ENCODE measurements at regions not wholly inside any gene's neighbourhood (a gene's known extent, or its start where the extent isn't known, plus 50 kb on each side); places are given as distances from the start of the nearest gene placed in this dataset.
"Not testable (repeated sequence)": the region's sequence is repeated elsewhere in the genome, so short reads cannot be mapped to it uniquely, and the experiment has no call there.

- DNase-seq (ENCODE audit: low read depth in 2 of 3, low spot score in 2 of 3): not testable (repeated sequence)
These were observed 106.6 kb upstream of the SEC22B start for GRCh38 chr1:120282744-120283464.

GRCh38 chr1:120278259-120278610, 101.9 kb upstream of the SEC22B start:
- DNase-seq (ENCODE audit: low read depth in 2 of 3, low spot score in 2 of 3): not testable (repeated sequence)

GRCh38 chr1:120277428-120278258, 101.3 kb upstream of the SEC22B start:
- not testable (repeated sequence) for DNase-seq (ENCODE audit: low read depth in 2 of 3, low spot score in 2 of 3)

GRCh38 chr1:120276710-120277109, 100.4 kb upstream of the SEC22B start:
- DNase-seq (ENCODE audit: low read depth in 2 of 3, low spot score in 2 of 3): not testable (repeated sequence)

GRCh38 chr1:120274438-120274837, 98.1 kb upstream of the SEC22B start:
- DNase-seq (ENCODE audit: low read depth in 2 of 3, low spot score in 2 of 3): not testable (repeated sequence)

GRCh38 chr1:120273363-120273762, 97.0 kb upstream of the SEC22B start:
- not testable (repeated sequence) for DNase-seq (ENCODE audit: low read depth in 2 of 3, low spot score in 2 of 3)

- not testable (repeated sequence) for DNase-seq (ENCODE audit: low read depth in 2 of 3, low spot score in 2 of 3)
These were observed 95.9 kb upstream of the SEC22B start for GRCh38 chr1:120272242-120272641.

GRCh38 chr1:120271561-120272221, 95.4 kb upstream of the SEC22B start:
- not testable (repeated sequence) for DNase-seq (ENCODE audit: low read depth in 2 of 3, low spot score in 2 of 3)

- DNase-seq (ENCODE audit: low read depth in 2 of 3, low spot score in 2 of 3): not testable (repeated sequence)
These were observed 91.7 kb upstream of the SEC22B start for GRCh38 chr1:120267894-120268551.

- DNase-seq (ENCODE audit: low read depth in 2 of 3, low spot score in 2 of 3): not testable (repeated sequence)
These were observed 88.2 kb upstream of the SEC22B start for GRCh38 chr1:120264564-120264963.

GRCh38 chr1:120262791-120263751, 86.8 kb upstream of the SEC22B start:
- not testable (repeated sequence) for DNase-seq (ENCODE audit: low read depth in 2 of 3, low spot score in 2 of 3)

- not testable (repeated sequence) for DNase-seq (ENCODE audit: low read depth in 2 of 3, low spot score in 2 of 3)
These were observed 81.4 kb upstream of the SEC22B start for GRCh38 chr1:120257778-120258105.

- DNase-seq (ENCODE audit: low read depth in 2 of 3, low spot score in 2 of 3): not testable (repeated sequence)
These were observed 80.9 kb upstream of the SEC22B start for GRCh38 chr1:120257064-120257777.

- not testable (repeated sequence) for DNase-seq (ENCODE audit: low read depth in 2 of 3, low spot score in 2 of 3)
These were observed 74.4 kb upstream of the SEC22B start for GRCh38 chr1:120250756-120251155.

- DNase-seq (ENCODE audit: low read depth in 2 of 3, low spot score in 2 of 3): not testable (repeated sequence)
These were observed 72.6 kb upstream of the SEC22B start for GRCh38 chr1:120248726-120249427.

GRCh38 chr1:120248203-120248602, 71.9 kb upstream of the SEC22B start:
- DNase-seq (ENCODE audit: low read depth in 2 of 3, low spot score in 2 of 3): not testable (repeated sequence)

GRCh38 chr1:120243867-120244266, 67.5 kb upstream of the SEC22B start:
- not testable (repeated sequence) for DNase-seq (ENCODE audit: low read depth in 2 of 3, low spot score in 2 of 3)

- DNase-seq (ENCODE audit: low read depth in 2 of 3, low spot score in 2 of 3): not testable (repeated sequence)
These were observed 66.3 kb upstream of the SEC22B start for GRCh38 chr1:120242582-120242981.

All from hematopoietic multipotent progenitor cell (in vitro differentiated cells).